ENCODE measurements at regions not wholly inside any gene's neighbourhood (a gene's known extent, or its start where the extent isn't known, plus 50 kb on each side); places are given as distances from the start of the nearest gene placed in this dataset.

GRCh38 chr18:23331091-23331920 is 121.8 kb upstream of the RIOK3 start:
- peak in 3 of 6 experiments; percentile 22 to 45 (median 32) for TF ChIP-seq CTCF (IDR thresholded peaks at IDR 0.05)
- TF ChIP-seq POLR2A (IDR thresholded peaks at IDR 0.05) = peak in 1 of 4 donors; percentile 4
